HCT116 (cell line): ENCODE measurements at regions not wholly inside any gene's neighbourhood (a gene's known extent, or its start where the extent isn't known, plus 50 kb on each side); places are given as distances from the start of the nearest gene placed in this dataset.

Source experiments
- ATAC-seq: fragments of 200-7000 bp; cut with Tn5 transposase; 2 replicates; pipeline ENCODE4 v1.9.1; 2020; ENCODE audit warnings: mild to moderate bottlenecking, moderate library complexity
- BruUV-seq: library from RNA; stranded (reverse); fragments of 400-500 nt; replicated peaks from 2 replicates; lab custom pipeline; 2021; lab: Mats Ljungman, UMichigan
- CTCF ChIA-PET: fragments of 300-600 bp; sonication (Branson Sonifier 250); formaldehyde crosslinking; loops from one replicate; lab custom pipeline; 2021; ENCODE audit warnings: antibody characterized with exemption; lab: Charles Lee
- POLR2A ChIA-PET: fragments of 300-600, 350-600 bp; sonication (Branson Sonifier 250); formaldehyde crosslinking; loops from one replicate; lab custom pipeline; 2021; ENCODE audit warnings: antibody characterized with exemption; lab: Charles Lee
- RAD21 ChIA-PET, 2 experiments: fragments of 300-600 bp; sonication (Branson Sonifier 250); formaldehyde crosslinking; loops; one replicate each; lab custom pipeline; 2023; ENCODE audit warnings: low total read pairs in 2 of 2; ENCODE audit not compliant: uncharacterized antibody in 2 of 2, unreplicated experiment in 2 of 2, low non-redundant PET in 1 of 2; lab: Charles Lee
- DNase-seq: peaks from one replicate; pipeline ENCODE4 v3.0.0-alpha.2; 2010; ENCODE audit warnings: low read depth, low spot score
- H2AFZ ChIP-seq: fragments of 200-600 bp; shearing (Covaris generic), sonication (generic); 2 replicates; pipeline ENCODE4 v1.6.1; 2017; ENCODE audit warnings: low read depth, mixed run types, mixed read lengths, antibody characterized with exemption, low read length; ENCODE audit not compliant: poor library complexity, severe bottlenecking
- H3K27ac ChIP-seq: 2 replicates; pipeline ENCODE4 v1.5.1; 2012; ENCODE audit warnings: low read depth, low read length
- H3K27me3 ChIP-seq: fragments of 200-600 bp; sonication (generic); 2 replicates; pipeline ENCODE4 v1.6.1; 2016; ENCODE audit warnings: mixed run types, low read length, mixed read lengths; ENCODE audit not compliant: insufficient read depth
- H3K36me3 ChIP-seq, 2 experiments: fragments of 200-500 bp in 1 of 2; fragments of 200-600 bp in 1 of 2; sonication (Bioruptor generic) in 1 of 2; sonication (generic) in 1 of 2; 2 replicates each; pipeline versions ENCODE4 v1.5.1 to v1.6.1; 2014 to 2016; ENCODE audit warnings: low read length in 2 of 2, inconsistent platforms in 1 of 2, mixed read lengths in 1 of 2, mixed run types in 1 of 2; ENCODE audit not compliant: insufficient read depth in 2 of 2, control insufficient read depth in 1 of 2
- H3K4me1 ChIP-seq, 2 experiments: fragments of 200-600 bp in 1 of 2; sonication (generic) in 1 of 2; 2 replicates each; pipeline versions ENCODE4 v1.5.1 to v1.6.1; 2012 to 2017; ENCODE audit warnings: low read length in 2 of 2, inconsistent platforms in 1 of 2, mild to moderate bottlenecking in 1 of 2, mixed read lengths in 1 of 2, mixed run types in 1 of 2, moderate library complexity in 1 of 2; ENCODE audit not compliant: insufficient read depth in 2 of 2, control insufficient read depth in 1 of 2
- H3K4me2 ChIP-seq: fragments of 200-600 bp; sonication (generic); 2 replicates; pipeline ENCODE4 v1.6.1; 2017; ENCODE audit warnings: mixed run types, low read length, mixed read lengths
- H3K4me3 ChIP-seq, 2 experiments: fragments of 200-600 bp in 1 of 2; sonication (generic) in 1 of 2; replicated peaks in 1 of 2; 2 replicates each; pipeline ENCODE4 v1.5.1; 2011 to 2016; ENCODE audit warnings: low read length in 2 of 2, control low read depth in 1 of 2, low read depth in 1 of 2, mild to moderate bottlenecking in 1 of 2, mixed read lengths in 1 of 2, mixed run types in 1 of 2
- H3K79me2 ChIP-seq: fragments of 200-600 bp; sonication (generic); 2 replicates; pipeline ENCODE4 v1.6.1; 2017; ENCODE audit warnings: mild to moderate bottlenecking, mixed run types, low read length, moderate library complexity, mixed read lengths; ENCODE audit not compliant: insufficient read depth
- H3K9ac ChIP-seq: fragments of 200-600 bp; sonication (generic); 2 replicates; pipeline ENCODE4 v1.6.1; 2016; ENCODE audit warnings: low read length, mixed read lengths
- H3K9me2 ChIP-seq: fragments of 200-600 bp; sonication (generic), shearing (Covaris generic); 2 replicates; pipeline ENCODE4 v1.6.1; 2017; ENCODE audit warnings: mixed run types, mild to moderate bottlenecking, moderate library complexity; ENCODE audit not compliant: insufficient read depth
- H3K9me3 ChIP-seq, 2 experiments: fragments of 200-500 bp in 1 of 2; fragments of 200-600 bp in 1 of 2; sonication (Bioruptor generic) in 1 of 2; sonication (generic) in 1 of 2; 2 replicates each; pipeline ENCODE4 v1.6.1; 2014 to 2017; ENCODE audit warnings: low read length in 2 of 2, mixed read lengths in 2 of 2, inconsistent platforms in 1 of 2, low read depth in 1 of 2, mild to moderate bottlenecking in 1 of 2, mixed run types in 1 of 2, moderate library complexity in 1 of 2; ENCODE audit not compliant: control insufficient read depth in 1 of 2, insufficient read depth in 1 of 2
- H4K20me1 ChIP-seq: fragments of 200-600 bp; sonication (generic), shearing (Covaris generic); 2 replicates; pipeline ENCODE4 v1.6.1; 2017; ENCODE audit warnings: mixed run types, mild to moderate bottlenecking, moderate library complexity; ENCODE audit not compliant: insufficient read depth
- CEBPB ChIP-seq: IDR thresholded peaks from 2 replicates; pipeline ENCODE4 v1.6.1; 2012; ENCODE audit warnings: low read depth
- EGR1 ChIP-seq: IDR thresholded peaks from 2 replicates; pipeline ENCODE4 v1.6.1; 2012; ENCODE audit warnings: low read depth
- MAX ChIP-seq: IDR thresholded peaks from 2 replicates; pipeline ENCODE4 v1.6.1; 2012
- POLR2A ChIP-seq: IDR thresholded peaks from 2 replicates; pipeline ENCODE4 v1.7.0; 2011; ENCODE audit warnings: borderline replicate concordance; ENCODE audit not compliant: insufficient read depth, insufficient read length; ENCODE audit errors: extremely low read depth
- SIN3A ChIP-seq: IDR thresholded peaks from 2 replicates; pipeline ENCODE4 v1.6.1; 2012; ENCODE audit warnings: low read depth
- TCF7L2 ChIP-seq: IDR thresholded peaks from 2 replicates; pipeline ENCODE4 v1.7.0; 2011; ENCODE audit warnings: borderline replicate concordance, inconsistent platforms; ENCODE audit not compliant: insufficient read depth, insufficient read length; ENCODE audit errors: extremely low read depth
- YY1 ChIP-seq: IDR thresholded peaks from 2 replicates; pipeline ENCODE4 v1.6.1; 2011; ENCODE audit warnings: low read length, low read depth, moderate library complexity, mild to moderate bottlenecking; ENCODE audit not compliant: insufficient replicate concordance; ENCODE audit errors: extremely low read depth
- ZFX ChIP-seq: fragments of 450-650 bp; IDR thresholded peaks from 2 replicates; pipeline ENCODE4 v1.6.1; 2017
- ZNF274 ChIP-seq: fragments of 200-500 bp; sonication (Bioruptor generic); IDR thresholded peaks from 2 replicates; pipeline ENCODE4 v1.6.1; 2014; ENCODE audit warnings: mild to moderate bottlenecking, low read depth, low read length, inconsistent platforms
- intact Hi-C: fragments of 100-400 bp; cut with micrococcal nuclease; formaldehyde crosslinking; loops from 2 replicates; pipeline ENCODE4 v1.10.0; 2022

GRCh38 chr3:87062685-87063084, 71.7 kb upstream of the VGLL3 start:
- no TSS peak for BruUV-seq
- Histone ChIP-seq H3K9me2 (no peaks in the 10 kb centered on the region), H4K20me1 (no peaks in the 10 kb centered on the region), H3K36me3 (no peaks in the 10 kb centered on the region), H3K4me2 (no peak overlapping the region), H3K4me3 (no peak overlapping the region), H3K27me3 (no peaks in the 10 kb centered on the region), H3K27ac (no peak overlapping the region), H3K79me2 (no peaks in the 10 kb centered on the region), H3K4me1 (no peaks in the 10 kb centered on the region), H3K9ac (no peak overlapping the region), H2AFZ (no peak overlapping the region), H3K9me3 (no peaks in the 10 kb centered on the region)
- ChIA-PET CTCF (no interaction called here), RAD21 (no interaction called here), POLR2A (no interaction called here)
- intact Hi-C loops: no loop called here
- no peak for TF ChIP-seq ZFX
- no peak for TF ChIP-seq YY1
- TF ChIP-seq CEBPB: no peak
- TF ChIP-seq TCF7L2: no peak
- no peak for TF ChIP-seq EGR1
- no peak for TF ChIP-seq SIN3A
- TF ChIP-seq ZNF274: no peak
- ATAC-seq (no peak), DNase-seq (no peak)

- Histone ChIP-seq H3K9ac (no peak overlapping the region), H3K4me2 (no peak overlapping the region), H3K9me3 (no peaks in the 10 kb centered on the region), H3K4me3 (no peak overlapping the region), H3K79me2 (no peaks in the 10 kb centered on the region), H3K9me2 (no peaks in the 10 kb centered on the region), H3K36me3 (no peaks in the 10 kb centered on the region), H3K27ac (no peak overlapping the region), H3K4me1 (no peaks in the 10 kb centered on the region), H3K27me3 (no peaks in the 10 kb centered on the region), H4K20me1 (no peaks in the 10 kb centered on the region), H2AFZ (no peak overlapping the region)
- ChIA-PET CTCF (no interaction called here), POLR2A (no interaction called here), RAD21 (no interaction called here)
- no TSS peak for BruUV-seq
- intact Hi-C loops: no loop called here
- DNase-seq: no peak
- ATAC-seq: no peak
- no peak for TF ChIP-seq CEBPB
- no peak for TF ChIP-seq MAX
- TF ChIP-seq POLR2A: no peak
Measured at GRCh38 chr3:87057474-87057873, 66.5 kb upstream of the VGLL3 start.
